CD4-positive, alpha-beta T cell (primary cell): ENCODE measurements at regions not wholly inside any gene's neighbourhood (a gene's known extent, or its start where the extent isn't known, plus 50 kb on each side); places are given as distances from the start of the nearest gene placed in this dataset.

Source experiments
- ATAC-seq: fragments of 200-7000 bp; cut with Tn5 transposase; one replicate; pipeline ENCODE4 v1.10.0; 2022; ENCODE audit warnings: mild to moderate bottlenecking; ENCODE audit not compliant: poor library complexity
- CTCF ChIA-PET: fragments of 350-600 bp; sonication (Branson Sonifier 250); formaldehyde crosslinking; loops from one replicate; lab custom pipeline; 2021; ENCODE audit warnings: antibody characterized with exemption, inconsistent platforms; lab: Charles Lee
- POLR2A ChIA-PET: fragments of 350-600 bp; sonication (Branson Sonifier 250); formaldehyde crosslinking; loops from one replicate; lab custom pipeline; 2021; ENCODE audit warnings: antibody characterized with exemption, inconsistent platforms; lab: Charles Lee
- DNase-seq, 14 experiments: peaks; one replicate each; pipeline ENCODE4 v3.0.0-alpha.2; 2013 to 2020; ENCODE audit warnings: mixed read lengths in 2 of 14
- H3K27ac ChIP-seq, 2 donors: one replicate each; pipeline versions ENCODE4 v1.5.1 to v1.7.0; 2013; ENCODE audit warnings: low read length in 2 of 2, low read depth in 1 of 2, mild to moderate bottlenecking in 1 of 2
- H3K27me3 ChIP-seq, 2 experiments: 1 replicate in 1 of 2; 2 replicates in 1 of 2; pipeline versions ENCODE4 v1.6.1 to v1.7.0; 2013; ENCODE audit warnings: low read length in 2 of 2, control low read depth in 1 of 2, mild to moderate bottlenecking in 1 of 2, moderate library complexity in 1 of 2; ENCODE audit not compliant: insufficient read depth in 2 of 2, control insufficient read depth in 1 of 2
- H3K36me3 ChIP-seq: one replicate; pipeline ENCODE4 v1.6.1; 2013; ENCODE audit warnings: low read length, control low read depth; ENCODE audit not compliant: insufficient read depth
- H3K4me1 ChIP-seq: one replicate; pipeline ENCODE4 v1.6.1; 2013; ENCODE audit warnings: low read length, control low read depth; ENCODE audit not compliant: insufficient read depth
- H3K4me3 ChIP-seq: one replicate; pipeline ENCODE4 v1.5.1; 2013; ENCODE audit warnings: mild to moderate bottlenecking, low read length, moderate library complexity
- H3K9me3 ChIP-seq, 2 experiments: 1 replicate in 1 of 2; 2 replicates in 1 of 2; pipeline versions ENCODE4 v1.6.1 to v1.7.0; 2013; ENCODE audit warnings: low read length in 2 of 2, mild to moderate bottlenecking in 2 of 2, control low read depth in 1 of 2, moderate library complexity in 1 of 2; ENCODE audit not compliant: control insufficient read depth in 1 of 2, insufficient read depth in 1 of 2
- H3K27ac Mint-ChIP-seq: one replicate; pipeline ENCODE4 v1.8.0; 2020; ENCODE audit warnings: mixed read lengths
- H3K27me3 Mint-ChIP-seq: one replicate; pipeline ENCODE4 v1.8.0; 2021; ENCODE audit warnings: mixed read lengths
- H3K36me3 Mint-ChIP-seq: one replicate; pipeline ENCODE4 v1.8.0; 2021; ENCODE audit warnings: low read depth, mixed read lengths
- H3K4me1 Mint-ChIP-seq: one replicate; pipeline ENCODE4 v1.8.0; 2021; ENCODE audit warnings: low read depth, mixed read lengths
- H3K4me3 Mint-ChIP-seq: one replicate; pipeline ENCODE4 v1.8.0; 2020; ENCODE audit warnings: mild to moderate bottlenecking, mixed read lengths
- H3K9me3 Mint-ChIP-seq: one replicate; pipeline ENCODE4 v1.8.0; 2020; ENCODE audit warnings: mixed read lengths
- CTCF ChIP-seq: fragments of 200-600 bp; IDR thresholded peaks from one replicate; pipeline ENCODE4 v1.8.0; 2022; ENCODE audit warnings: antibody characterized with exemption, mild to moderate bottlenecking
- intact Hi-C, 2 experiments: fragments of 100-400 bp; cut with DNase I in 1 of 2; cut with micrococcal nuclease in 1 of 2; formaldehyde crosslinking; loops; one replicate each; pipeline versions ENCODE4 v1.15.1 to v1.9.0; 2023 to 2025; cut with DNase I, micrococcal nuclease

GRCh38 chr2:139159177-139159576, 379.0 kb upstream of the NXPH2 start:
- no peaks in the 10 kb centered on the region for H3K27me3 Mint-ChIP-seq
- H3K4me3 ChIP-seq = no peak overlapping the region
- intact Hi-C loops = no loop called here
- POLR2A ChIA-PET = no interaction called here
- no peaks in the 10 kb centered on the region for H3K9me3 ChIP-seq
- no peaks in the 10 kb centered on the region for H3K36me3 Mint-ChIP-seq
- H3K4me1 ChIP-seq = no peaks in the 10 kb centered on the region
- H3K27me3 ChIP-seq = no peaks in the 10 kb centered on the region
- no peaks in the 10 kb centered on the region for H3K36me3 ChIP-seq
- no peak overlapping the region for H3K4me3 Mint-ChIP-seq
- H3K4me1 Mint-ChIP-seq = no peaks in the 10 kb centered on the region
- DNase-seq (no peak), ATAC-seq (no peak)
- H3K9me3 Mint-ChIP-seq = peaks cover 17% of the 10 kb centered on the region
- H3K27ac ChIP-seq = no peak overlapping the region
- CTCF ChIA-PET = no interaction called here
- no peak overlapping the region for H3K27ac Mint-ChIP-seq
- TF ChIP-seq CTCF = no peak

DNA sequence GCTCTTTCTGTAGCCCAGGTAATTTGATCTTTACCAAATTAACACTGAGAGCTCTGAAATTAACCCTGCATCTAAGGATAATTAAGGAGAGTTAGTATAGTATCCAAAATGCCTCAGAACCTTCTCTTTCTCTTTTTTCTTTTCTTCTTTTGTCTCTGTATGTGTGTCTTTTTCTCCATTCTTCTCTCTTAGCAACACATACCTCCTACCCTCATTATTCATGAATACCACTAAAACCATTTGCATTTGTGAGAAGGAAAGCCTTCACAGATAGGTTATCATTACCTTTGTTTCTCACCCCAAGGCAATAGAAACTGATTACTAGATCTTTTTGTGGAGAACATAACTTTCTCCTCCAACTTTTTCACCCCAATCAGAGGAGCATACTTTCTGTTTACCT, 376.5 kb upstream of the NXPH2 start:
- H3K4me3 ChIP-seq = no peak overlapping the region
- DNase-seq (no peak), ATAC-seq (no peak)
- Mint-ChIP-seq H3K9me3 (peaks cover 9% of the 10 kb centered on the region), H3K4me1 (no peaks in the 10 kb centered on the region), H3K27me3 (no peaks in the 10 kb centered on the region), H3K27ac (no peak overlapping the region), H3K4me3 (no peak overlapping the region), H3K36me3 (no peaks in the 10 kb centered on the region)
- H3K27ac ChIP-seq = no peak overlapping the region
- CTCF ChIA-PET = no interaction called here
- H3K4me1 ChIP-seq = no peaks in the 10 kb centered on the region
- no peak for TF ChIP-seq CTCF
- no peaks in the 10 kb centered on the region for H3K36me3 ChIP-seq
- POLR2A ChIA-PET = no interaction called here
- intact Hi-C loops = no loop called here
- H3K9me3 ChIP-seq = no peaks in the 10 kb centered on the region
- H3K27me3 ChIP-seq = no peaks in the 10 kb centered on the region

- no peaks in the 10 kb centered on the region for H3K27me3 Mint-ChIP-seq
- H3K4me1 Mint-ChIP-seq = no peaks in the 10 kb centered on the region
- no peaks in the 10 kb centered on the region for H3K36me3 Mint-ChIP-seq
- ATAC-seq = no peak
- no peaks in the 10 kb centered on the region for H3K36me3 ChIP-seq
- no peak overlapping the region for H3K4me3 ChIP-seq
- intact Hi-C loops = no loop called here
- ChIA-PET CTCF (no interaction called here), POLR2A (interaction anchor here (0.6 kb wide), 1 partner anchor 23 kb away, joined by 3 read pairs; no protein-coding TSS in a partner anchor)
- H3K4me1 ChIP-seq = no peaks in the 10 kb centered on the region
- DNase-seq = no peak
- H3K9me3 Mint-ChIP-seq = peaks cover 9% of the 10 kb centered on the region
- H3K9me3 ChIP-seq = no peaks in the 10 kb centered on the region
- no peak overlapping the region for H3K27ac ChIP-seq
- no peak for TF ChIP-seq CTCF
- H3K4me3 Mint-ChIP-seq = no peak overlapping the region
- H3K27me3 ChIP-seq = no peaks in the 10 kb centered on the region
- H3K27ac Mint-ChIP-seq = no peak overlapping the region
Measured at GRCh38 chr2:139155991-139156390, 375.8 kb upstream of the NXPH2 start.
